ENCODE measurements at regions not wholly inside any gene's neighbourhood (a gene's known extent, or its start where the extent isn't known, plus 50 kb on each side); places are given as distances from the start of the nearest gene placed in this dataset.

DNA sequence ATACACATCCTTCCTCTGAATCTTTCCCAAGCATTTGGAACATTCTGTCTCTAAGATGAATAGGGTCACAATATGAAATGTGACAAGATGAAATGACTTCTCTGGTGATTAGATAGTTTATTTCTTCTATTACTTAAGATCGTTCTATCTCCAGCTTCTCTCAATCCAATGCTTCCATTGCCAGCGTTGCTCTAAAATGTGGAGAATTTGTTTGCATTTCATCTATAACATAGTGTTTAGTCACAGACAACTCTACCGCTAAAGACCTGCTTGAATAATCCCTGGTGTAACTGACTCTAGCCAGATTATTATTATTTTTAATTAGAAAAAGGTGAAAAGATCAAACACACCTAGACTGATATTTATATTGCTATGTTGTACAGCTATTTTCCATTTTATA lies 184.7 kb upstream of the PRICKLE1 start:
- TF ChIP-seq, protein P1, sequence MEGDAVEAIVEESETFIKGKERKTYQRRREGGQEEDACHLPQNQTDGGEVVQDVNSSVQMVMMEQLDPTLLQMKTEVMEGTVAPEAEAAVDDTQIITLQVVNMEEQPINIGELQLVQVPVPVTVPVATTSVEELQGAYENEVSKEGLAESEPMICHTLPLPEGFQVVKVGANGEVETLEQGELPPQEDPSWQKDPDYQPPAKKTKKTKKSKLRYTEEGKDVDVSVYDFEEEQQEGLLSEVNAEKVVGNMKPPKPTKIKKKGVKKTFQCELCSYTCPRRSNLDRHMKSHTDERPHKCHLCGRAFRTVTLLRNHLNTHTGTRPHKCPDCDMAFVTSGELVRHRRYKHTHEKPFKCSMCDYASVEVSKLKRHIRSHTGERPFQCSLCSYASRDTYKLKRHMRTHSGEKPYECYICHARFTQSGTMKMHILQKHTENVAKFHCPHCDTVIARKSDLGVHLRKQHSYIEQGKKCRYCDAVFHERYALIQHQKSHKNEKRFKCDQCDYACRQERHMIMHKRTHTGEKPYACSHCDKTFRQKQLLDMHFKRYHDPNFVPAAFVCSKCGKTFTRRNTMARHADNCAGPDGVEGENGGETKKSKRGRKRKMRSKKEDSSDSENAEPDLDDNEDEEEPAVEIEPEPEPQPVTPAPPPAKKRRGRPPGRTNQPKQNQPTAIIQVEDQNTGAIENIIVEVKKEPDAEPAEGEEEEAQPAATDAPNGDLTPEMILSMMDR (IDR thresholded peaks at IDR 0.05; ENCODE audit: insufficient read depth, low read depth, low read length) = no peak
- no peak for TF ChIP-seq EZH2 (IDR thresholded peaks at IDR 0.05; ENCODE audit: insufficient read depth, low read length)
